ENCODE measurements at regions not wholly inside any gene's neighbourhood (a gene's known extent, or its start where the extent isn't known, plus 50 kb on each side); places are given as distances from the start of the nearest gene placed in this dataset.

- TF ChIP-seq CTCF (IDR thresholded peaks at IDR 0.05; ENCODE audit: low read depth, low read length) (no peak), POLR2A (IDR thresholded peaks at IDR 0.05; ENCODE audit: extremely low read depth, insufficient read length) (no peak), MYC (IDR thresholded peaks at IDR 0.05; ENCODE audit: low read depth, low read length) (no peak)
Observed at GRCh38 chr2:111662039-111662770, 221.8 kb downstream of the ANAPC1 start.
